ENCODE measurements at regions not wholly inside any gene's neighbourhood (a gene's known extent, or its start where the extent isn't known, plus 50 kb on each side); places are given as distances from the start of the nearest gene placed in this dataset.

GRCh38 chr21:31425138-31425537, 81.1 kb upstream of the TIAM1 start:
- no peak for TF ChIP-seq ZFP30 (CRISPR knock-in tag; IDR thresholded peaks at IDR 0.05)
- TF ChIP-seq ZFP3 (CRISPR knock-in tag; IDR thresholded peaks at IDR 0.05), result no peak
- TF ChIP-seq ZNF70 (CRISPR knock-in tag; IDR thresholded peaks at IDR 0.05), result no peak
- no peak for TF ChIP-seq GLIS3 (CRISPR knock-in tag; IDR thresholded peaks at IDR 0.05)
- TF ChIP-seq TCF4 (CRISPR knock-in tag; IDR thresholded peaks at IDR 0.05; ENCODE audit: borderline replicate concordance), result no peak
- no peak for TF ChIP-seq PPARA (CRISPR knock-in tag; IDR thresholded peaks at IDR 0.05; ENCODE audit: borderline replicate concordance)
- TF ChIP-seq ZC3H10 (CRISPR knock-in tag; IDR thresholded peaks at IDR 0.05), result no peak
- no peak for ATAC-seq

DNA sequence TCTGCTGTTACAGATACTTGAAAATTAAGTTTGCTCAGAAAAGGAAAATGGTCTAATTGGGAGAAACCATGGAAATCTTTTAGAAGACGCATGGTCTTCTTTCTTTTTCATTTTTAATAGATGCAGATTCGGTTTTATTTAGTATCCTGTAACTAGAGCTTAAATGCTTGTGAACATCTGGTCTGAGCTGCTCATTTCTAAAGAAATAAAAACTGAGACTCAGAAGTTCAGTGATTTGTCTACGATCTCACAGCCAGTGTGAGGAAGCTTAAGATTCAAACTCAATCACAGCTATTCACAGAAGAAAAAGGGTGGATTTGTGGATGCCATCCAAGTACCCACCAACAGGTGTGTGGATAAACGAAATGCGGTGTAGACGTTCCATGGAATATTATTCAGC, 80.0 kb upstream of the TIAM1 start:
- no peak for ATAC-seq
- no peak for TF ChIP-seq BACH2 (CRISPR knock-in tag; IDR thresholded peaks at IDR 0.05; ENCODE audit: borderline replicate concordance)
- no peak for TF ChIP-seq PATZ1 (CRISPR knock-in tag; IDR thresholded peaks at IDR 0.05; ENCODE audit: borderline replicate concordance)
- no peak for TF ChIP-seq ZFP3 (CRISPR knock-in tag; IDR thresholded peaks at IDR 0.05)

DNA sequence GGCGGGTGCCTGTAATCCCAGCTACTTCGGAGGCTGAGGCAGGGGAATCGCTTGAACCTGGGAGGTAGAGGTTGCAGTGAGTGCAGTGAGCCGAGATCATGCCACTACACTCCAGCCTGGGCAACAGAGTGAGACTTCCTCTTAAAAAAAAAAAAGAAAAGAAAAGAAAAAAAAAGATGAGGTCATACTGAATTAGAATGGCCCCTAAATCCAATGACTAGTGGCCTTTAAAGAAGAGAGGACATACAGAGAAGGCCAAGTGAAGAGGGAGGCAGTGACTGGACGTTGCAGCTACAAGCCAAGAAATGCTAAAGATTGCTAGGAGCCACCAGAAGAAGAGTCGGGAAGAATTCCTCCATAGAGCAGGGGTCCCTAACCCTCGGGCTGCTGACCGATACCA, 76.9 kb upstream of the TIAM1 start:
- no peak for TF ChIP-seq ZFP30 (CRISPR knock-in tag; IDR thresholded peaks at IDR 0.05)
- no peak for TF ChIP-seq ZNF70 (CRISPR knock-in tag; IDR thresholded peaks at IDR 0.05)
- no peak for TF ChIP-seq TCF4 (CRISPR knock-in tag; IDR thresholded peaks at IDR 0.05; ENCODE audit: borderline replicate concordance)
- TF ChIP-seq TOX (CRISPR knock-in tag; IDR thresholded peaks at IDR 0.05; ENCODE audit: borderline replicate concordance), result no peak
- no peak for TF ChIP-seq ARNTL (CRISPR knock-in tag; IDR thresholded peaks at IDR 0.05; ENCODE audit: borderline replicate concordance, low read depth)
- no peak for TF ChIP-seq ZFP3 (CRISPR knock-in tag; IDR thresholded peaks at IDR 0.05)
- TF ChIP-seq BACH2 (CRISPR knock-in tag; IDR thresholded peaks at IDR 0.05; ENCODE audit: borderline replicate concordance), result no peak
- TF ChIP-seq CSDC2 (CRISPR knock-in tag; IDR thresholded peaks at IDR 0.05), result no peak
- TF ChIP-seq ZNF8 (CRISPR knock-in tag; IDR thresholded peaks at IDR 0.05), result no peak
- no peak for TF ChIP-seq ZNF565 (CRISPR knock-in tag; conservative IDR thresholded peaks at IDR 0.05; ENCODE audit: low read depth)
- TF ChIP-seq ZC3H10 (CRISPR knock-in tag; IDR thresholded peaks at IDR 0.05), result no peak
- TF ChIP-seq PATZ1 (CRISPR knock-in tag; IDR thresholded peaks at IDR 0.05; ENCODE audit: borderline replicate concordance), result no peak
- TF ChIP-seq, protein P1, sequence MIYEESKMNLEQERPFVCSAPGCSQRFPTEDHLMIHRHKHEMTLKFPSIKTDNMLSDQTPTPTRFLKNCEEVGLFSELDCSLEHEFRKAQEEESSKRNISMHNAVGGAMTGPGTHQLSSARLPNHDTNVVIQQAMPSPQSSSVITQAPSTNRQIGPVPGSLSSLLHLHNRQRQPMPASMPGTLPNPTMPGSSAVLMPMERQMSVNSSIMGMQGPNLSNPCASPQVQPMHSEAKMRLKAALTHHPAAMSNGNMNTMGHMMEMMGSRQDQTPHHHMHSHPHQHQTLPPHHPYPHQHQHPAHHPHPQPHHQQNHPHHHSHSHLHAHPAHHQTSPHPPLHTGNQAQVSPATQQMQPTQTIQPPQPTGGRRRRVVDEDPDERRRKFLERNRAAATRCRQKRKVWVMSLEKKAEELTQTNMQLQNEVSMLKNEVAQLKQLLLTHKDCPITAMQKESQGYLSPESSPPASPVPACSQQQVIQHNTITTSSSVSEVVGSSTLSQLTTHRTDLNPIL (CRISPR knock-in tag; IDR thresholded peaks at IDR 0.05; ENCODE audit: low read depth), result no peak
- TF ChIP-seq ESRRG (CRISPR knock-in tag; IDR thresholded peaks at IDR 0.05), result no peak
- ATAC-seq, result no peak

- TF ChIP-seq ZNF8 (CRISPR knock-in tag; IDR thresholded peaks at IDR 0.05), result no peak
- TF ChIP-seq, protein P1 (CRISPR knock-in tag; IDR thresholded peaks at IDR 0.05; ENCODE audit: low read depth), result no peak
- no peak for TF ChIP-seq TOX (CRISPR knock-in tag; IDR thresholded peaks at IDR 0.05; ENCODE audit: borderline replicate concordance)
- TF ChIP-seq ZFP3 (CRISPR knock-in tag; IDR thresholded peaks at IDR 0.05), result no peak
- no peak for TF ChIP-seq ARNTL (CRISPR knock-in tag; IDR thresholded peaks at IDR 0.05; ENCODE audit: borderline replicate concordance, low read depth)
- TF ChIP-seq PATZ1 (CRISPR knock-in tag; IDR thresholded peaks at IDR 0.05; ENCODE audit: borderline replicate concordance), result no peak
- TF ChIP-seq ZNF70 (CRISPR knock-in tag; IDR thresholded peaks at IDR 0.05), result no peak
- ATAC-seq, result no peak
These were observed 76.3 kb upstream of the TIAM1 start for GRCh38 chr21:31420354-31420753.

Measured in SK-N-SH treated with all-trans-retinoic acid at 6 μM for 48 hours (cell line).